ENCODE measurements at regions not wholly inside any gene's neighbourhood (a gene's known extent, or its start where the extent isn't known, plus 50 kb on each side); places are given as distances from the start of the nearest gene placed in this dataset.

DNA sequence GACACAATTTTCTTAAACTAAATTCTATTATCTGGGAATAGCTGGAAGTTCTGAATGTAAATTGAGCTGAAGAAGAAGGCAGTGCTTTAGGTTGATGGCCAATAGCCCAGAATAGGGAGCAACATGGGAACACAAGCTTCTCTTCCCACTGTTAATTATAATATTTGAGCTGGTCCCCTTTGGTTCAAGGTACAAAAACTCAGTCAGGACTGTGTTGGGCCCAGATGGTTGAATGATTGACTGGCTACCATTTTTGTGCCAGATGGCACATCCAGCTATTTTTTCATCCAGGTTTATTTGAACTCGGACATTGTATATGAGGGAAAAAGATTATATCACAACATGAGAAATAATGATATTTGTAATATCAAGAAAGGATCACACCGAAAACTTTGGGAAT lies 458.9 kb downstream of the SLITRK1 start:
- BruUV-seq (replicated peaks): no TSS peak
- Histone ChIP-seq H3K27me3 (ENCODE audit: control insufficient read depth in 2 of 2, insufficient read depth in 2 of 2, low read length in 2 of 2) (no peaks in the 10 kb centered on the region), H3K79me2 (ENCODE audit: control insufficient read depth, insufficient read depth, low read length) (no peaks in the 10 kb centered on the region), H3K9me1 (replicated peaks; ENCODE audit: control insufficient read depth, extremely low read depth, insufficient read depth, low read length) (no peaks in the 10 kb centered on the region), H4K20me1 (replicated peaks; ENCODE audit: control insufficient read depth, extremely low read depth, insufficient read depth, low read length) (no peaks in the 10 kb centered on the region), H3K4me2 (ENCODE audit: insufficient read depth, low read length) (no peak overlapping the region), H3K4me3 (replicated peaks in 1 of 3; ENCODE audit: insufficient read depth in 1 of 3, low read depth in 1 of 3, low read length in 3 of 3) (no peak overlapping the region), H3K36me3 (ENCODE audit: control insufficient read depth in 2 of 2, extremely low read depth in 1 of 2, insufficient read depth in 2 of 2, low read length in 2 of 2) (no peaks in the 10 kb centered on the region), H3K9me3 (replicated peaks; ENCODE audit: control insufficient read depth, insufficient read depth, low read length) (no peaks in the 10 kb centered on the region), H3K27ac (ENCODE audit: insufficient read depth, low read depth, low read length) (no peak overlapping the region), H2AFZ (ENCODE audit: low read depth, low read length) (no peak overlapping the region), H3K9ac (replicated peaks; ENCODE audit: extremely low read depth, insufficient read depth, low read length) (no peak overlapping the region), H3K4me1 (ENCODE audit: control insufficient read depth, extremely low read depth, insufficient read depth, low read length) (no peaks in the 10 kb centered on the region)
- CTCF ChIA-PET: no interaction called here
- dilution Hi-C loops (cut with MboI; ENCODE audit: extremely low pct_ligation_motif_present, low sequenced_read_pairs) (no loop called here), intact Hi-C loops (cut with micrococcal nuclease) (no loop called here)
- POLR2A ChIA-PET: no interaction called here
- DNase-seq (ENCODE audit: low read depth, low spot score) (no peak), FAIRE-seq (no peak)
- TF ChIP-seq, protein P1, sequence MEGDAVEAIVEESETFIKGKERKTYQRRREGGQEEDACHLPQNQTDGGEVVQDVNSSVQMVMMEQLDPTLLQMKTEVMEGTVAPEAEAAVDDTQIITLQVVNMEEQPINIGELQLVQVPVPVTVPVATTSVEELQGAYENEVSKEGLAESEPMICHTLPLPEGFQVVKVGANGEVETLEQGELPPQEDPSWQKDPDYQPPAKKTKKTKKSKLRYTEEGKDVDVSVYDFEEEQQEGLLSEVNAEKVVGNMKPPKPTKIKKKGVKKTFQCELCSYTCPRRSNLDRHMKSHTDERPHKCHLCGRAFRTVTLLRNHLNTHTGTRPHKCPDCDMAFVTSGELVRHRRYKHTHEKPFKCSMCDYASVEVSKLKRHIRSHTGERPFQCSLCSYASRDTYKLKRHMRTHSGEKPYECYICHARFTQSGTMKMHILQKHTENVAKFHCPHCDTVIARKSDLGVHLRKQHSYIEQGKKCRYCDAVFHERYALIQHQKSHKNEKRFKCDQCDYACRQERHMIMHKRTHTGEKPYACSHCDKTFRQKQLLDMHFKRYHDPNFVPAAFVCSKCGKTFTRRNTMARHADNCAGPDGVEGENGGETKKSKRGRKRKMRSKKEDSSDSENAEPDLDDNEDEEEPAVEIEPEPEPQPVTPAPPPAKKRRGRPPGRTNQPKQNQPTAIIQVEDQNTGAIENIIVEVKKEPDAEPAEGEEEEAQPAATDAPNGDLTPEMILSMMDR (IDR thresholded peaks at IDR 0.05; ENCODE audit: extremely low read depth in 1 of 2, insufficient read depth in 1 of 2, low read depth in 1 of 2, low read length in 2 of 2): no peak
- TF ChIP-seq POLR2AphosphoS5 (IDR thresholded peaks at IDR 0.05; ENCODE audit: insufficient read depth, low read depth, low read length) (no peak), JUN (IDR thresholded peaks at IDR 0.05; ENCODE audit: borderline replicate concordance, insufficient read depth, insufficient read length, low read depth) (no peak), GATA2 (IDR thresholded peaks at IDR 0.05; ENCODE audit: insufficient read depth, insufficient read length, low read depth, low read length) (no peak), EZH2 (IDR thresholded peaks at IDR 0.05; ENCODE audit: borderline replicate concordance, low read depth, low read length, severe bottlenecking) (no peak), POLR2A (IDR thresholded peaks at IDR 0.05; ENCODE audit: low read depth, low read length) (no peak), FOS (IDR thresholded peaks at IDR 0.05; ENCODE audit: borderline replicate concordance, insufficient read depth, low read length) (no peak), MYC (IDR thresholded peaks at IDR 0.05; ENCODE audit: low read depth, low read length) (no peak)
- TF ChIP-seq, protein P2, sequence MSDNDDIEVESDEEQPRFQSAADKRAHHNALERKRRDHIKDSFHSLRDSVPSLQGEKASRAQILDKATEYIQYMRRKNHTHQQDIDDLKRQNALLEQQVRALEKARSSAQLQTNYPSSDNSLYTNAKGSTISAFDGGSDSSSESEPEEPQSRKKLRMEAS (IDR thresholded peaks at IDR 0.05; ENCODE audit: insufficient read depth, insufficient read length): no peak

All from endothelial cell of umbilical vein (primary cell).